HG02943 (cell line): ENCODE measurements at regions not wholly inside any gene's neighbourhood (a gene's known extent, or its start where the extent isn't known, plus 50 kb on each side); places are given as distances from the start of the nearest gene placed in this dataset.
"Not testable (repeated sequence)": the region's sequence is repeated elsewhere in the genome, so short reads cannot be mapped to it uniquely, and the experiment has no call there.

Experiments
- ATAC-seq: cut with Tn5 transposase; IDR thresholded peaks from one replicate; pipeline ENCODE4 v1.9.1; 2021; ENCODE audit warnings: mild to moderate bottlenecking, low read depth, moderate library complexity; ENCODE audit not compliant: unreplicated experiment

- ATAC-seq = no peak
These were observed 104.2 kb upstream of the CHST15 start for GRCh38 chr10:124197371-124198124.

- no peak for ATAC-seq
These were observed 103.3 kb upstream of the CHST15 start for GRCh38 chr10:124196659-124197058.

GRCh38 chr10:124194199-124194824 lies 100.9 kb upstream of the CHST15 start:
- peak; percentile 55 for ATAC-seq

GRCh38 chr10:124193309-124193696 lies 99.9 kb upstream of the CHST15 start:
- ATAC-seq = no peak

- not testable (repeated sequence) for ATAC-seq
These were observed 99.4 kb upstream of the CHST15 start for GRCh38 chr10:124192664-124193308.

- not testable (repeated sequence) for ATAC-seq
These were observed 97.1 kb upstream of the CHST15 start for GRCh38 chr10:124190476-124190875.

GRCh38 chr10:124186956-124187355 lies 93.6 kb upstream of the CHST15 start:
- ATAC-seq = no peak

- ATAC-seq = no peak
These were observed 91.7 kb upstream of the CHST15 start for GRCh38 chr10:124185084-124185483.

- no peak for ATAC-seq
These were observed 90.9 kb upstream of the CHST15 start for GRCh38 chr10:124184208-124184830.

- ATAC-seq = no peak
These were observed 90.2 kb upstream of the CHST15 start for GRCh38 chr10:124183617-124184016.

GRCh38 chr10:124182088-124182541 lies 88.7 kb upstream of the CHST15 start:
- ATAC-seq = no peak

- ATAC-seq = no peak
These were observed 88.3 kb upstream of the CHST15 start for GRCh38 chr10:124181656-124182055.

GRCh38 chr10:124180947-124181549 lies 87.7 kb upstream of the CHST15 start:
- ATAC-seq = no peak

- ATAC-seq = no peak
These were observed 86.8 kb upstream of the CHST15 start for GRCh38 chr10:124180044-124180745.

GRCh38 chr10:124179308-124180043 lies 86.1 kb upstream of the CHST15 start:
- no peak for ATAC-seq

- no peak for ATAC-seq
These were observed 83.8 kb upstream of the CHST15 start for GRCh38 chr10:124177180-124177518.

- no peak for ATAC-seq
These were observed 83.2 kb upstream of the CHST15 start for GRCh38 chr10:124176349-124177179.

- no peak for ATAC-seq
These were observed 82.4 kb upstream of the CHST15 start for GRCh38 chr10:124175701-124176348.
